HG02885 (cell line): ENCODE measurements at regions not wholly inside any gene's neighbourhood (a gene's known extent, or its start where the extent isn't known, plus 50 kb on each side); places are given as distances from the start of the nearest gene placed in this dataset.

Experiments used
- ATAC-seq: cut with Tn5 transposase; IDR thresholded peaks from one replicate; pipeline ENCODE4 v1.9.1; 2021; ENCODE audit warnings: mild to moderate bottlenecking; ENCODE audit not compliant: unreplicated experiment, poor library complexity

GRCh38 chr7:21131897-21132296, 296.0 kb upstream of the SP4 start:
- no peak for ATAC-seq

- no peak for ATAC-seq
Measured at GRCh38 chr7:21134631-21135030, 293.3 kb upstream of the SP4 start.

DNA sequence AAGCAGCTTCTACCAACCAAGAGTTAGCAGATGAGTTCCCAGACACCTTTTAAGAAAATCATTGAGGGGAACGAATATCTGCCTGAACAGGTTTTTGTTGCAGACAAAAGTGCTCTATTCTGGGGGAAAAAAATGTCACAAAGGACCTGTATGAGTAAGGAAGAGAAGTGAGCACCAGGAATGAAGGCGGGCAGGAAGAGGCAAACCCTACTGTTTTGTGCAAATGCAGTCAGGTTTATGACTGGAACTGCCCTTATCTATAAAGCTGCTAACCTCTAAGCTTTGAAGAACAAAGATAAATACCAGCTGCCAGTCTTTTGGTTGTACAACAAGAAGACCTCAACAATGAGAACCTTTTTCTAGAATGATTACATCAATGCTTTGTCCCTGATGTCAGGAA, 292.4 kb upstream of the SP4 start:
- ATAC-seq = no peak

DNA sequence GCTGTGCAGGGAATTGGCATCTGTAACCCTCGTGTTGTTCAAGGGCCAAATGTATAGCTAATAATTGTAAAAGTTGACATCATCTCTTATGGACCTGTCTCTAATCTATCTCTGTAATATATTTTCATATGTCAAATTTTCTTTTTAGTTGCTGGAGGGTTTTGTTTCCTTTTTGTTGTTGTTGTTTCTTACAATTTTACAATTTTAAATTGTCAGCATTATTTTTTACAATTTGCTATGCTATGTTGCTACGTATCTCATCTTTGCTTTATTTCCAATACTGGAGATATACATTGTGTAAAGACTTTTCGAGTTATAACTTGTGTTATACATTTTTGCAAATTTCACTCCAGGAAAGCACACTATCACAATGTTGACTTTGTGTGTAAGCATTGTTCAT, 290.2 kb upstream of the SP4 start:
- no peak for ATAC-seq

GRCh38 chr7:21140622-21141021, 287.3 kb upstream of the SP4 start:
- ATAC-seq = no peak

DNA sequence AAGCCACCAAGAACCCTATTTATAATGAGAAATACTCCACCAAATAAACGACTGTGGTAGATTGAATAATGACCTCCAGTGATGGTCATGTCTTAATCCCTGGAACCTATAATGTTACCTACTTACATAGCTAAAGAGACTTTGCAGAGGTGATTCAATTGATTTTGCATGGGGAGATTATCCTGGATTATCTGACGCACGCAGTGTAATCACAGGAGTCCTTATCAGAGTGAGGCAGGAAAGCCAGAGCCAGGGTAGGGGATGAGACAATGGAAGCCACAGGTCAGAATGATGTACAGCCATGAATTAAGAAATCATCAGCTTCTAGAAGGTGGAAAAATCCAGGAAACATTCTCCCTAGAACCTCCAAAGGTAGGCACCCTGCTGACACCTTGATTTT, 286.4 kb upstream of the SP4 start:
- no peak for ATAC-seq

DNA sequence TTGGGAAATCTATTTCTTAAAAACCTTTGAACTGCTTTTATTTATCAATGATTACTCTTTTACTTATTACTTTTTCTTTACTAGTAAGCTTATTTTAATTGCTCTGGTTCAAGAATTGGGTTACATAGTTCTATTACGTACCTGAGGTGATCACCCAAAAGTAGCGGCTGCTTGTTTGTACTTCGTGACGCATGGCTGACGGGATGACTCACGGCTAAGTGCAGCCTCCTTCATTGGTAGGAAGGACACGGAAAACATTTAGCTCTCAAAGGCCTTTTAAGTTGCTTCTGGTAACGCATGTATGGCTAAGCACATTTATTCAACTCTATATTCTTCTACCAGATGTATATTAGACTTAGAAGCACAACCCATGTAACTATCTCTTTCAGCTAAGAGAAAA, 285.8 kb upstream of the SP4 start:
- no peak for ATAC-seq

DNA sequence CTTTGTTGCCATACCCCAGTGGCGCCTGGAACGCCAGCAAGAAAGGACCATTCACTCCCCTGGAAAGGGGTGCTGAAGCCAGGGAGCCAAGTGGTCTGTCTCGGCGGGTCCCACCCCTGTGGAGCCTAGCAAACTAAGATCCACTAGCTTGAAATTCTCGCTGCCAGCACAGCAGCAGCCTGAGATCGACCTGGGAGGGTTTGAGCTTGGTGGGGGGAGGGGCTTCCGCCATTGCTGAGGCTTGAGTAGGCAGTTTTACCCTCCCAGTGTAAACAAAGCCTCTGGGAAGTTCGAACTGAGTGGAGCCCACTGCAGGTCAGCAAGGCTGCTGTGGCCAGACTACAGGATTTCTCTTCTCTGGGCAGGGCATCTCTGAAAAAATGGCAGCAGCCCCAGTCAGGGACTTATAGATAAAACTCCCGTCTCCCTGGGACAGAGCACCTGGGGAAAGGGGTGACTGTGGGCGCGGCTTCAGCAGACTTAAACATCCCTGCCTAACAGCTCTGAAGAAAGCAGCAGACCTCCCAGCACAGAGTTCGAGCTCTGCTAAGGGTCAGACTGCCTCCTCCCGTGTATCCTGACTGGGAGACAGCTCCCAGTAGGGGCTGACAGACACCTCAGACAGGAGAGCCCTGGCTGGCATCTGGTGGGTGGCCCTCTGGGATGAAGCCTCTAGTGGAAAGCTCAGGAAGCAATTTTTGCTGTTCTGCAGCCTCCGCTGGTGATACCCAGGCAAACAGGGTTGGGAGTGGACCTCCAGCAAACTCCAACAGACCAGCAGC, 281.1 kb upstream of the SP4 start:
- ATAC-seq = no peak

DNA sequence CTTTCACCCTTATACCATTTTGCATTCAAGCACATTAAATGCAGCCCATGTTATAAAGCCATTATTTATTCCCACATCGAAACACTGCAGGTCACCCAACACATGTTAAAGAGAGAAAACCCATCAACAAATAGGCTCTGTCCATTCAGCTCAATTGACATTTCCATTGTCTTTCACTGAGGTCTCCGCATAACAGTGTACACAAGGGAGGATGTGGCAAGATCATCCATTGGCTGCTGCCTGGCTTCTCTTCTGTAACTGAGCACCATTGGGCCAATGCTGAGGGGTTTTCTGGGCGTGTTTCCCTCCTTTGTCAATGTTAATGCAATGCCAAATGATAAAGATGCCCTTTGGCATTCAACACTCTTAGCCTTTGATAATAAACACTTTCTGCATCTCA, 278.1 kb upstream of the SP4 start:
- ATAC-seq = no peak

DNA sequence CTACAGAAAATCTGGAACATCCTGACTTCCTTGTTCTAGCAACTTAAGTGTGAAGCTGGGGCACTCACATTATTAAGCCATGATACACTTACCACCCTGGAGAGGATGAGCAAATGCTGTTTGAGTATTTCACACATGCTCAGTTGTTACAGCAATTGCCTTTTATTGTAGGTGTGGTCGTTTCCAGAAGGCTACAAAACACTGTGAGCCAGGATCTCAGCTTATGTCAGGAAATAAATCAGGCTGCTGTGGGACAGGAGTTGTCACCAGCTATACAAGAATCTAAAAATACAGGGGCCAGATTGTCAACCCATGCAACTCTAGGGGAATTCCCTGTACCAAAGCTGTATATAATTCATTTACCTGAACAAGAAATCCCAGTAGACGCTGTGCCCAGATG, 273.3 kb upstream of the SP4 start:
- ATAC-seq = no peak

- no peak for ATAC-seq
Measured at GRCh38 chr7:21159506-21159905, 268.4 kb upstream of the SP4 start.

- ATAC-seq = no peak
Measured at GRCh38 chr7:21160401-21160800, 267.5 kb upstream of the SP4 start.

DNA sequence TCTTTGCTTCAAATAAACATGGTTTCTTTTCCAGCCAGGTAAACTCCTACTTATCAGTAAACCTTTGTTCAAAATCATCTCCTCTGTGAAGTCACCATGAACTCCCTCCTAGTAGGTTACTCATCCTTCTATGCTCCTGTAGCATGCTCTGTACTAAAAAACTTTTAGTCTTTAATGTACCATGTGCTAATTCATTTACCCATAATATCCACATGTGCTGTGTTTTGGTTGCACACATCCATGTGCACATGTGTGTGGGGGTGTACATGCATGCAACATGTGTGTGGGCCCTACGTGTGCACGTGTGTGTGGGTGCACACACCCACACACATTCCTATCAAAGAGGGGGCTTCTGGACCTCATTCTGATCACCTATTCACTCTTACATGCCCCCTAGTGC, 259.9 kb upstream of the SP4 start:
- ATAC-seq = no peak

DNA sequence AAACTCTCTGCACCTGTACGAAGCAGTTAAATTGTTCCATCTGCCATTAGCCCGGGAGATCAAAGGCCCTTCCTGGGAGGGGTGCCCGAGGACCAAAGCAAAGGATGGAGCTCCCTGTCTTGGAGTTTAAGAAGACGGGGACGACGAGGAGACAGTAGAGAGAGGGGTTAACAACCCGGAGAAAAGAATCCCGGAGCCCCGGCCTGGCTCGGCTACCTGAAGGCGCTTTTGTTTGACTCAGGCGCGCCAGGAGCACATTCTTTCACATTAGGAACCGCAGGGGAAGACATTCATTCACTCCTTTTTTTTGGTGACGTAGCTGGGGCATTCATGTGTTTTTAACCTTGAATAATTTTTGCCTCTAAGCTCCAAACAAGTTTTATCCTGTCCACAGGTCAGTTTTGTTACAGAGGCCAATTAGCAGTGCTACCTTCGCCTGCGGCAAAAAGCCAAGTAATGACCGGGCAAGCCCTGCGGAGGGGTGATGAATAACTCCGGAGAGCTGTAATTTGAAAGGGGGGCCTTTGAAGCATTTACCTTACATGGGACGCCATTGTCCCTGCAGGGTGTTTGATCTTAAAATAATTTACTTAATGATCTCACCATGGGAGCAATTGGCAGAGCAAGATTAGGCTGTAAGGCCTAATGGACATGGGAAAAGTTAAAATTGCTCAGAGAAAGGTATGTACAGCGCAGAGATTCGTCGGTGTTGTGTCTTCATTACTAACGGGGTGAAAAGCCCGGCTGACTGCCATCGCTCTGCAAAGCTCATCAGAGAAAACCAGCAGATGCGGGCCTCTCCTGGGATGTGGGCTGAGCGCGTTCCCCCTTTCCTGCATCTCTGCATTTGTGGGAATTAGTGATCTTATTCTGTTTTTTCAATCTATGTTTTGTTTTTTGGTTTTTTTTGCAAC, 258.0 kb upstream of the SP4 start:
- no peak for ATAC-seq

DNA sequence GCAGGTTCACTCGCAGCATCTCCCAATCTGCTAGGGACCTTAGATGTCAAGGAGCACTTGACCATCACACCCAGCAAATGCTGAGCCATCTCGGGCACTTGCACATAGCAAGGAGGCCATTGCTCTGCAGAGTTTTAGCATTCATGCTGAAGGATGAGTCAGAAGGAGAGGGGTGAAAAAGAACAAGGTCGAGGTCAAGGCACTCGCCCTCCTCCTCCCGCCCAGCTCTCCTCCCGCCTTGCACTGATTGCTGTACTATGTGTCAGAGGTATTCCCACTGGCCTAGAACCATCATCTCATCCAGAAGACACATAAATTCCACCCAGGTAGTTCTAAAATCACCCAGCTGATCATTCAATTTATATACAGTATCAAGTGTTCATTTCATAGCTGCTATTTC, 255.1 kb upstream of the SP4 start:
- no peak for ATAC-seq

DNA sequence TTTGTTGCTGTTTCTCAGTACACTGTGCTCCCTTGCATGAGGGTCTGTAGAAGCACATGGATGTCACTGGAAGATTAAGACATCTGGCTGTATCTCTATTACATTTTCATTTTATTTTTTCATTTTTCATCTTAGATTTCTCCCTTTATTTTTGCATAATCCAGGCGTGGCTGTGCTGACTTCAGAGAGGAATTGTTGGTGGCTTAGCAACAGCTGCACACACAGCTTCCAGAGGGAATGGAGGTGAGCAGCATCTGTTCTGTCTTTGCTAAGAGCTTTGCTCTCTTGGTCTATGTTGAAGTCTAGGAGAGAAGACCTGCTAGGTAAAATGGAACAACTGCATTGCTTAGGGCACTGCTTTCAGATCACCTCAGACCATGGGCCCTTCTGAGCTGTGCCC, 254.4 kb upstream of the SP4 start:
- ATAC-seq = no peak

DNA sequence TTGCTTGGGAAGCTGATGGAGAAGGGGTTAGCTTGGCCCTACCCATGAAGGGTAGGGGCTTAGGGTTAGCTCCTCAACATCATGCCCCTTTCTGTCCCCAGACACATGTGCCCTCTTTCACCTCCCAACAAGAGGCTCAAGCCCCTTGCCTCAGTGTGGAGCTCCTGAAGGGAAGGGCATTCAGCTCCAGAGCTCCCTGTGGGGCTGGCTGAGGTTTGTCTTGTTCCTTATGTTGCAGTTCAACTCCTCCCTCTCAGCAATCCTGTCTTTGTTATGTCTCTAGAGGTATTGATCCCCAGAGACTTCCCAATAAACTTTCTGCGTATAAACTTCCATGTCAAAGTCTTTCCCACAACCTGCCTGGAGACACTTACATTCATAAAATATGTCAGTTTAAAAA, 252.2 kb upstream of the SP4 start:
- ATAC-seq = no peak

DNA sequence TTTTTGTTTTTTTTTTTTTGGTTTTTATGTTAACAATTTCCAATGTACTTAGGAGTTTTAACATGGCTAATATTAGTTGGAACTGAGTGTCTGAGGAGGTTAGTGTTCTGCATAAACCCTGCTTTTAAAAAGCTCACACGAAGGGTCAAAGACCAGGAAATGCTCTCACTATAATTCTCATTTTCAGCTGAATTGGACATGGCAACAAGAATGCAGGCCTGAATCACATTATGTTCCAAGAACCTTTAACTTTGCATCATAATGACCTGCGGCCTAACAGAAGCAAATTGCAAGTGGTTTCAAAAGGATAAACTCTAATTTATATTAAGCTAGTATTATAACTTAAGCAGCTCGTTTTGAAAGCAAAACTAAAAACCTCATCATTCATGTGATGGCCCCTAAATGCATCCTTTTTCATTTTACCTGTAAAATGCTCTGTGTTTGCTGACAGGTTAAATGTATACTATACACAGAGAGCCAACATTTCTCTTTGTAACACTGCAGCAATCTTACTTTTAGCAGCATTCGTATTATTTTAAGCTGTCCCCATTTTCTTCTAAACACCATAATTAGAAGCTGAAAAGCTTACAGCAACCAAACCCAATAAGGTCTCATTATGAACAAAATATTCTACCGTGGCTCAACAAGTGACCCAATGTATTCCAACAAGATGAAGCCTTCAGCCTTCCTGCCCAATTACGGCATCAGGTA, 242.8 kb upstream of the SP4 start:
- no peak for ATAC-seq

- ATAC-seq = no peak
Measured at GRCh38 chr7:21185653-21186265, 242.1 kb upstream of the SP4 start.

DNA sequence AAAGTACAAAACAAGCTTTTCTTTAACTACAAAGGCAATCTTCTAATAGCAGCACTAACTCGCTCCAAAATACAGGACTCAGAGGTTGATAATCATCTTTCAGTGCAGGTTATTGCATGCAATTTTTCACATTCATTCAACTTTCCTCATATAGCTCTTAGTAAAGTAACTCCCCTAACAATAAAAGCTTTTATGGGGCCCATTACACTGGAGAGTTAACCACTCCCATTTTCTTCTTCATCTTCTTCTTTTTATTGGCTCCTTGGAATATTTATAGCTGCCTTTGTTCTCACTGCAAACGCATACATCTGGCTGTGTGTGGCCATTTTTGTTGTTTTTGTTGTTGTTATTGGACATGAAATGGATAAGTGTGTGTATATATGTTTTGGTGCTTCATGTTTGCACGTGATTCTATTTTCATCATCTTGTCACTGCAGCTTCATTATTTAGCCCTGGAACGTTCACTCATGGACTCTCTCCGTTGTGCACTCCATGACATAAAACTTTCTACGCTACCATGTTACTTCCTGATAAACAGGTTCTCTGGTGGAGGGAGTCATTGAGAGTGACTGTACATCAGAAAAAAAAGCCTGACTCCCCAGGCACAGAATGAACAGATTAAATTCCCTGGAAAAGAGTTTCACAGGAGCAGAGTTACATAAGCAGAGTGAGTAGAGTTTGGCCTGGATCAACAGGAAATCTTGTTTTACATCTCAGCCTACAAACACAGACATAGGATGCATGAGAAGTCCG, 236.4 kb upstream of the SP4 start:
- ATAC-seq = no peak
